Thymus (tissue), 11 donors: ENCODE measurements at regions not wholly inside any gene's neighbourhood (a gene's known extent, or its start where the extent isn't known, plus 50 kb on each side); places are given as distances from the start of the nearest gene placed in this dataset.

ENCODE experiments used
- DNase-seq, 9 donors: peaks; one replicate each; pipeline ENCODE4 v3.0.0-alpha.2; 2013; ENCODE audit warnings: low spot score in 9 of 9, low read depth in 6 of 9, missing footprints in 1 of 9
- H3K27ac ChIP-seq, 2 donors: one replicate each; pipeline ENCODE4 v1.5.1; 2013; ENCODE audit warnings: control low read depth in 1 of 2, low read depth in 1 of 2, low read length in 1 of 2, mild to moderate bottlenecking in 1 of 2, moderate library complexity in 1 of 2
- H3K27me3 ChIP-seq, 2 donors: one replicate each; pipeline ENCODE4 v1.5.1; 2013; ENCODE audit warnings: low read length in 1 of 2; ENCODE audit not compliant: control insufficient read depth in 2 of 2, insufficient read depth in 1 of 2
- H3K36me3 ChIP-seq, 2 donors: one replicate each; pipeline ENCODE4 v1.5.1; 2013; ENCODE audit warnings: low read length in 1 of 2, mild to moderate bottlenecking in 1 of 2, moderate library complexity in 1 of 2; ENCODE audit not compliant: control insufficient read depth in 2 of 2, insufficient read depth in 2 of 2
- H3K4me1 ChIP-seq, 2 donors: one replicate each; pipeline ENCODE4 v1.5.1; 2013; ENCODE audit warnings: low read length in 2 of 2; ENCODE audit not compliant: control insufficient read depth in 2 of 2, insufficient read depth in 2 of 2
- H3K4me3 ChIP-seq, 2 donors: one replicate each; pipeline ENCODE4 v1.5.1; 2013; ENCODE audit warnings: low read length in 2 of 2, control low read depth in 1 of 2, mild to moderate bottlenecking in 1 of 2
- H3K9me3 ChIP-seq, 2 donors: one replicate each; pipeline ENCODE4 v1.5.1; 2013; ENCODE audit warnings: low read length in 1 of 2, mild to moderate bottlenecking in 1 of 2; ENCODE audit not compliant: control insufficient read depth in 2 of 2, insufficient read depth in 1 of 2
- WGBS: extraction: QIAGEN DNeasy Blood & Tissue Kit; methylation state at CpG from one replicate; pipeline ENCODE4 v1.1.7; 2013; 5-methylcytosine and 5-hydroxymethylcytosine counted together
- donor health status: healthy.

DNA sequence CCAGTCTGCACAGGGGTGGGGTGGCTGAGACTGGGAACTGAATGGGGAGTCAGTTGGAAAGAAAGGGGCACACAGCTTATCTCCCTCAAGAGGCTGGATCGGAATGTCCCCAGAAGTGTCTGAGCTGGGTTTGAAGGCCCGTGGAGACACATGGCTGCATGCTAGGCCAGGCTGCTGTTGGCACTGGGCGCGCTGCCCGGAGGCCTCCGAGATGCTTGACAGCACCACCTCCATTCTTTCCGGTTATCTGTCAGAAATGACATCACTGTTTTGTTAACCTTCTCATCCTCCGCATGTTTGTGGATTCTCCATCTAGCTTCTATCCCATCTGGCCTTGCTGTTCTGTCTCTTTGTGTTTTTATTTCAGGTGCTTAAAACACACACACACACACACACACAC lies 85.5 kb downstream of the APIP start:
- WGBS, result 95% methylated on average over 8 of the region's 8 CpGs
- H3K4me1 ChIP-seq, result no peaks in the 10 kb centered on the region
- H3K36me3 ChIP-seq, result no peaks in the 10 kb centered on the region
- no peaks in the 10 kb centered on the region for H3K27me3 ChIP-seq
- DNase-seq, result no peak
- no peak overlapping the region for H3K4me3 ChIP-seq
- H3K9me3 ChIP-seq, result no peaks in the 10 kb centered on the region
- H3K27ac ChIP-seq, result no peak overlapping the region

DNA sequence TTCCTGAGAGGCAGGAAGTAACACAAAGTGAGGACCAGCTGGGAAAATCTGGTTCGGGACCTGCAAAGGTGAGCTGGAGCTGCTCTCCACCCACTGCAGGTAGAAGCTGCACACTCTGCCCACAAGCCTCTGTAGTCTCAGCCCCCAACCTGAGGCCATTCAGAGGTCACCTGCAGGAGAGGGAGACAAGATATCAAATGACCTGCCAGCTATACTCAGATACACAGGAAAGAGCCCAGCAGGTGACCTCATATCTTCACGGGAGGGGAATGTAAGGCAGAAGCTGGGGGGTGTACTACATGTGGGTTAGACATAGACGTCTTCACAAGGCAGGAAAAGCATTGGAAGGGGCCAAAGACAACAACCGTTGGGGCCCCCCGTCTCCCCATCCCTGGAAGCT lies 86.1 kb downstream of the APIP start:
- Histone ChIP-seq H3K4me1 (no peaks in the 10 kb centered on the region), H3K4me3 (no peak overlapping the region), H3K27ac (no peak overlapping the region), H3K9me3 (no peaks in the 10 kb centered on the region), H3K27me3 (no peaks in the 10 kb centered on the region), H3K36me3 (no peaks in the 10 kb centered on the region)
- no peak for DNase-seq
- 70% methylated on average over 5 of the region's 5 CpGs for whole genome bisulfite sequencing

DNA sequence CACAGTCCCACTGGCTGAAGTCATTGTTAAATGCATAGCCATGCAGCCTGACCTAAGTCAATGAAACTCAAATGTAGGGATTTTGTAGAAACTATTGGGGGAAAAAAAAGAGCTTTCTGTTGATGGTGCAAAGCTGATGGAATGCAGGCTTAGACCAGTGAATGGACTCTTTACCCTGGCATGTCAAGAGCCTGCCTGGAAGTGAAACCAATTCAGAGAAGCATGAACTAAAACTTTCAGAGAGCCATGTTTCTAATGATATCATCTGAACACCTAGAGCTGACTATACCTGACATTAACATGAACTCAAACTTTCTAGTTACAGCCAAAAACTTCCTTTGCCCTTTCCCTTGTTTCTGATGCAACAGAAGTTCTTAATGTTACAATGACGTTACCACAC lies 89.0 kb downstream of the APIP start:
- WGBS, result 92% methylated on average over 1 of the region's 1 CpG
- H3K9me3 ChIP-seq, result no peaks in the 10 kb centered on the region
- no peaks in the 10 kb centered on the region for H3K36me3 ChIP-seq
- no peak for DNase-seq
- H3K4me3 ChIP-seq, result no peak overlapping the region
- H3K4me1 ChIP-seq, result no peaks in the 10 kb centered on the region
- H3K27ac ChIP-seq, result no peak overlapping the region
- no peaks in the 10 kb centered on the region for H3K27me3 ChIP-seq

DNA sequence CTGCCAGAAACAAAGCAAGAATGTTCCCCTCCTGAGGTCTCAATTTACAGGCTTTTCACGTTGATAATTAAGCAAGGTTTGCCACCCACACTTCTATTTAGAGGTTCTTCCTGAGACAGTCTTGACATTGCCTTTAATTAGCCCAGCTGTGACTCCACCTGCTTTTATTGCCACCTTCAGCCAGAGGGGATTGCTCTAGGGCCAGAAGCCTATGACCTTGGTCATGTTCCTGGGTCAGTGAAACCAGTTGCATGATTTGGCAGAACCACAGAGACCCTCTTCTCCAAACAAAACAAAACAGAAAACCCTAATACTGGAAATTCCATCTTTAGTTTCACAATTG lies 89.8 kb downstream of the APIP start:
- H3K36me3 ChIP-seq, result no peaks in the 10 kb centered on the region
- whole genome bisulfite sequencing, result 89% methylated on average over 1 of the region's 1 CpG
- H3K4me3 ChIP-seq, result no peak overlapping the region
- H3K9me3 ChIP-seq, result no peaks in the 10 kb centered on the region
- H3K27me3 ChIP-seq, result no peaks in the 10 kb centered on the region
- H3K27ac ChIP-seq, result no peak overlapping the region
- DNase-seq, result no peak
- H3K4me1 ChIP-seq, result no peaks in the 10 kb centered on the region

DNA sequence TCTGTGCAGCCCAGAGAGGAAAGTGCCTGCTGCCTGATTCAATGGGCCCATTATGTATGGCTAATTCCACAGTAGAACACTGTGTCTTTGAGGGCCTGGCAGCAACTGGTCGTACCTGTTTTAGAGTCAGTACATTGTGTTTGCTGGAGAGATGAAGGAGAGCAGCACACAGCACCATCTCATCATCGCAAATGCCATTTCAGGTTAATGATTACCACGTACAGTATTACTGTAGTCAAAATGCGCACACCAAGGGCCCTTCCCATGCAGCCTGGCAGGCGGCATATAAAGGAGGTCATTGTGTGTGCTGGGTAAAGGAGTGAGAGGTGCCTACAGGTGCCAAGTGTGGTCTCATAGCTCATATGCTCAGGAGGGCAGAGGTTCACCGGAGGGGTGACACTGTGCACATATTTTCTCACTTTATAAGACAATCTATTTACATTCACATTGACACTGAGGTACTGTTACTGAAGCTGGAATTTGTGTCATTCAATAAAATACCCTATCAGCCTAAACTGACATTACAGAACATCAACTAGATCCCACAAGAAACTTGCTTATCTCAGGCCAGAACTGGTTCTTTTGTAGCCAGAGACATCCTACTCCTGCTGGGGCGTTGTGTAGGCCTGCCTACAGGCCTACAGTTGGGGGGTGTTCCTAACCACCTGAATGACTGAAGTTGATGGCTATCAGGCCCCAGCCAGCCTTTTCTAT lies 90.4 kb downstream of the APIP start:
- WGBS, result 96% methylated on average over 7 of the region's 7 CpGs
- H3K9me3 ChIP-seq, result no peaks in the 10 kb centered on the region
- DNase-seq, result no peak
- H3K4me3 ChIP-seq, result no peak overlapping the region
- no peaks in the 10 kb centered on the region for H3K27me3 ChIP-seq
- H3K27ac ChIP-seq, result no peak overlapping the region
- H3K4me1 ChIP-seq, result no peaks in the 10 kb centered on the region
- no peaks in the 10 kb centered on the region for H3K36me3 ChIP-seq

DNA sequence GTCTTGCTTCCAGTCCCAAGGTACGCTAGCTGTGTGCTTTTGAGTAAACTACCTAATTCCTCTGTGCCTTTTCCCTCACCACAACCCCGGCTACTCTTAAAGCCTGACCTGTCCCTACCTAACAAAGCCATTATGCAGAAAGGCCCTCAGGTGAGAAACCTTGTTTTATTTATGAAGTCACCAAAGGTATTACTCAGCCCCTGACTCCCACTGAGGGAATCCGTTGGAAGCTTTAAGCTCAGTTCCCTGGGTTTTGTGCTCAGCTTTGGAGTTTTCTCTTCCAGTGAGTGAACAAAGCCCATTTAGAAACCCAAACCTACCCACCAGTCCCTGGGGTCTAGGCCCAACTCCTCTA lies 90.9 kb downstream of the APIP start:
- whole genome bisulfite sequencing, result 63% methylated on average over 3 of the region's 3 CpGs
- H3K9me3 ChIP-seq, result no peaks in the 10 kb centered on the region
- H3K27me3 ChIP-seq, result no peaks in the 10 kb centered on the region
- DNase-seq, result no peak
- no peaks in the 10 kb centered on the region for H3K4me1 ChIP-seq
- no peak overlapping the region for H3K27ac ChIP-seq
- no peak overlapping the region for H3K4me3 ChIP-seq
- no peaks in the 10 kb centered on the region for H3K36me3 ChIP-seq

DNA sequence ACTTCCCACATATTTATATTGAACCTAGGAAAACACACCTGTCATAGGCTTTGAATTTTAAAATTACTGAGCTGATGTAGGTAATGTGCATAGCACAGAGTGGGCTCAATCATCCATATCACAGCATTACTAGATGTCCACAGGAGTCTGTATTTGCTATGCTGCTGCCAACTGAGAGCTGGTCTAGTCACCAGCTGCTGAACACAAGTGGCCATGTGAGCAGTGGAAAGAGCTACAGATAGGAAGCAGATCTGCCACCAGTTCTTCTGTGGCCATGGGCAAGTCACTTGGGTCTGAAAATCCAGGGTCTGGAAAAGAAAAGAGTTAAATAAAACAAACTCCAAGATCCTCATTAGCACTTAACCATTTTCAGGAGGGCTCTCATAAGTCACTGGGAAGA lies 91.8 kb downstream of the APIP start:
- Histone ChIP-seq H3K36me3 (no peaks in the 10 kb centered on the region), H3K9me3 (no peaks in the 10 kb centered on the region), H3K4me1 (no peaks in the 10 kb centered on the region), H3K27ac (no peak overlapping the region), H3K27me3 (no peaks in the 10 kb centered on the region), H3K4me3 (no peak overlapping the region)
- no peak for DNase-seq

DNA sequence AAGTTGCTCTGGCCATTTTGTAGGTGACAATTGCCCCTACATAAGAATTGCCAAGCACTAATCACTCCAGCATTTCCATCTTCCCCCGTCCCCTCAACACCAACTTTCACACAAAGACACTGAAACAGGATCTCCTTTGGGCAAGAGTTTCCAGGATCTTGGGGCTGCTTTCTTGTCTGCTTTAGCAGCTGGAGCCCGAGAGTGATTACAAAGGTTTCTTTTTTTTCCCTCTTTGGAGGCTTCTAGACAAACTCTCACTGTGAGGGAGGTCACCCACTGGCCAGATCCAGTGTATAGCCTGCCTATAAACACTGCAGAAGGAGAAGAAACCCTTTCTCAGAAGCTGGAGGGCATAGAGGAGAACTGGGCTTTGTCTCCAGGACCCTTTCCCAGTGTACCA lies 92.5 kb downstream of the APIP start:
- no peak overlapping the region for H3K27ac ChIP-seq
- DNase-seq, result no peak

DNA sequence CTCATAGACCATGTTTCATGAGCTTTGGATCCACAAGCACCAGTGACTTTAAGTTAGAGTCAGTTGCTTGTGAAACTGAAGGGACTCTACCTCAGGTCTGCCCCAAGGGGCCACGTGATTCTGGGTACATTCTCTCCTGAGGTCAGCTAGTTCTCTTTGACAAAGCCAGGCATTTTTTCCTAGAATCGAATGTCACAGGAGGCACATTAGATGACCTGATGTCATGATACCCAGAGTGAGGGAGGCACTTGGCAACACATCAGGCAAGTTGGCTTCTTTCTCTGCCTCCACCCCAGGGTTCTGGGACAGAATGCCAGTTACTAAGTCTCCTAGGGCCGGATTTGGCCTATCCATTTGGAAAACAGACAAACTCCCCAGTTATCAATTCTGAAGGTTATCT lies 93.0 kb downstream of the APIP start:
- Histone ChIP-seq H3K4me1 (no peaks in the 10 kb centered on the region), H3K9me3 (no peaks in the 10 kb centered on the region), H3K27ac (no peak overlapping the region), H3K27me3 (no peaks in the 10 kb centered on the region), H3K36me3 (no peaks in the 10 kb centered on the region), H3K4me3 (no peak overlapping the region)
- no peak for DNase-seq
- WGBS, result 88% methylated on average over 3 of the region's 3 CpGs

More for the DNA sequence above, 92.5 kb downstream of the APIP start:
- no peak overlapping the region for H3K4me3 ChIP-seq
- no peaks in the 10 kb centered on the region for H3K9me3 ChIP-seq
- no peaks in the 10 kb centered on the region for H3K36me3 ChIP-seq
- WGBS, result 94% methylated on average over 2 of the region's 2 CpGs
- H3K27me3 ChIP-seq, result no peaks in the 10 kb centered on the region
- H3K4me1 ChIP-seq, result no peaks in the 10 kb centered on the region
